H9 (cell line): ENCODE measurements at regions not wholly inside any gene's neighbourhood (a gene's known extent, or its start where the extent isn't known, plus 50 kb on each side); places are given as distances from the start of the nearest gene placed in this dataset.

Experiments used
- DNase-seq: peaks from one replicate; pipeline ENCODE4 v3.0.0-alpha.2; 2017
- H2AFZ ChIP-seq: one replicate; pipeline ENCODE4 v1.6.1; 2013; ENCODE audit warnings: mild to moderate bottlenecking, low read length, control low read depth, moderate library complexity
- H2AK5ac ChIP-seq: 2 replicates; pipeline ENCODE4 v1.6.1; 2013; ENCODE audit warnings: low read length, control low read depth, mixed read lengths; ENCODE audit not compliant: insufficient read length
- H2BK120ac ChIP-seq: one replicate; pipeline ENCODE4 v1.6.1; 2013; ENCODE audit warnings: low read depth, mild to moderate bottlenecking, low read length, control low read depth, inconsistent platforms; ENCODE audit not compliant: poor library complexity, severe bottlenecking
- H2BK12ac ChIP-seq: 2 replicates; pipeline ENCODE4 v1.6.1; 2013; ENCODE audit warnings: low read length, control low read depth, mixed read lengths, low read depth; ENCODE audit not compliant: insufficient read length
- H2BK15ac ChIP-seq: 2 replicates; pipeline ENCODE4 v1.6.1; 2013; ENCODE audit warnings: low read depth, low read length, control low read depth
- H2BK20ac ChIP-seq: one replicate; pipeline ENCODE4 v1.6.1; 2013; ENCODE audit warnings: low read depth, mild to moderate bottlenecking, low read length, control low read depth, inconsistent platforms; ENCODE audit not compliant: poor library complexity, severe bottlenecking
- H2BK5ac ChIP-seq: 2 replicates; pipeline ENCODE4 v1.6.1; 2013; ENCODE audit warnings: low read length, control low read depth, mixed read lengths; ENCODE audit not compliant: insufficient read length
- H3K14ac ChIP-seq: 2 replicates; pipeline ENCODE4 v1.6.1; 2013; ENCODE audit warnings: low read length, control low read depth; ENCODE audit not compliant: insufficient read depth
- H3K18ac ChIP-seq: 2 replicates; pipeline ENCODE4 v1.6.1; 2013; ENCODE audit warnings: low read depth, mild to moderate bottlenecking, mixed read lengths, low read length, control low read depth; ENCODE audit not compliant: insufficient read length
- H3K23ac ChIP-seq: 2 replicates; pipeline ENCODE4 v1.6.1; 2013; ENCODE audit warnings: low read length, control low read depth, mixed read lengths, low read depth; ENCODE audit not compliant: insufficient read length
- H3K23me2 ChIP-seq: 2 replicates; pipeline ENCODE4 v1.6.1; 2013; ENCODE audit warnings: low read depth, mild to moderate bottlenecking, mixed read lengths, low read length, control low read depth; ENCODE audit not compliant: insufficient read length, poor library complexity, severe bottlenecking
- H3K27ac ChIP-seq: 2 replicates; pipeline ENCODE4 v1.5.1; 2013; ENCODE audit warnings: low read length, control low read depth, mixed read lengths, low read depth; ENCODE audit not compliant: insufficient read length
- H3K27me3 ChIP-seq: 2 replicates; pipeline ENCODE4 v1.6.1; 2013; ENCODE audit warnings: low read length, control low read depth, inconsistent platforms; ENCODE audit not compliant: insufficient read depth
- H3K4ac ChIP-seq: 2 replicates; pipeline ENCODE4 v1.6.1; 2013; ENCODE audit warnings: low read depth, mild to moderate bottlenecking, control low read depth, inconsistent platforms, low read length, moderate library complexity
- H3K4me1 ChIP-seq: 2 replicates; pipeline ENCODE4 v1.6.1; 2013; ENCODE audit warnings: low read length, control low read depth, inconsistent platforms; ENCODE audit not compliant: insufficient read depth
- H3K4me2 ChIP-seq: 2 replicates; pipeline ENCODE4 v1.6.1; 2013; ENCODE audit warnings: low read length, control low read depth, mixed read lengths; ENCODE audit not compliant: insufficient read length, insufficient read depth
- H3K56ac ChIP-seq: 2 replicates; pipeline ENCODE4 v1.6.1; 2013; ENCODE audit warnings: low read depth, mild to moderate bottlenecking, mixed read lengths, low read length, control low read depth; ENCODE audit not compliant: insufficient read length
- H3K79me1 ChIP-seq: 2 replicates; pipeline ENCODE4 v1.6.1; 2013; ENCODE audit warnings: low read depth, mild to moderate bottlenecking, moderate library complexity, low read length, control low read depth, inconsistent platforms; ENCODE audit not compliant: insufficient read depth, poor library complexity, severe bottlenecking
- H3K79me2 ChIP-seq: 2 replicates; pipeline ENCODE4 v1.6.1; 2013; ENCODE audit warnings: low read length, control low read depth, inconsistent platforms; ENCODE audit not compliant: insufficient read depth
- H3K9ac ChIP-seq: 2 replicates; pipeline ENCODE4 v1.6.1; 2013; ENCODE audit warnings: low read length, control low read depth, mixed read lengths; ENCODE audit not compliant: insufficient read length; ENCODE audit errors: extremely low read depth
- H3K9me3 ChIP-seq: one replicate; pipeline ENCODE4 v1.6.1; 2013; ENCODE audit warnings: low read depth, low read length, inconsistent platforms; ENCODE audit not compliant: control insufficient read depth
- H3T11ph ChIP-seq: one replicate; pipeline ENCODE4 v1.6.1; 2013; ENCODE audit warnings: mild to moderate bottlenecking, low read length, control low read depth, inconsistent platforms
- H4K20me1 ChIP-seq: one replicate; pipeline ENCODE4 v1.6.1; 2013; ENCODE audit not compliant: control insufficient read depth, insufficient read length, insufficient read depth
- H4K5ac ChIP-seq: 2 replicates; pipeline ENCODE4 v1.6.1; 2013; ENCODE audit warnings: low read depth, mild to moderate bottlenecking, mixed read lengths, low read length, control low read depth; ENCODE audit not compliant: insufficient read length
- H4K8ac ChIP-seq: replicated peaks from 2 replicates; pipeline ENCODE4 v1.6.1; 2013; ENCODE audit warnings: low read length, control low read depth, mixed read lengths, low read depth; ENCODE audit not compliant: insufficient read length
- H4K91ac ChIP-seq: 2 replicates; pipeline ENCODE4 v1.6.1; 2013; ENCODE audit warnings: low read depth, mild to moderate bottlenecking, moderate library complexity, mixed read lengths, low read length, control low read depth; ENCODE audit not compliant: insufficient read length
- H3K27ac Mint-ChIP-seq, 3 experiments: 2 replicates in 2 of 3; 3 replicates in 1 of 3; pipeline ENCODE4 v1.8.0; 2020 to 2021; ENCODE audit warnings: mixed read lengths in 3 of 3, mild to moderate bottlenecking in 1 of 3, moderate library complexity in 1 of 3
- H3K27me3 Mint-ChIP-seq: 2 replicates; pipeline ENCODE4 v1.8.0; 2021; ENCODE audit warnings: low read depth, mild to moderate bottlenecking, moderate library complexity, mixed read lengths
- H3K36me3 Mint-ChIP-seq, 3 experiments: 2 replicates in 2 of 3; 3 replicates in 1 of 3; pipeline ENCODE4 v1.8.0; 2020 to 2021; ENCODE audit warnings: low read depth in 3 of 3, mixed read lengths in 3 of 3; ENCODE audit not compliant: insufficient read depth in 1 of 3
- H3K4me1 Mint-ChIP-seq, 2 experiments: 2 replicates each; pipeline ENCODE4 v1.8.0; 2020; ENCODE audit warnings: mixed read lengths in 2 of 2
- H3K4me3 Mint-ChIP-seq, 2 experiments: 2 replicates in 1 of 2; 3 replicates in 1 of 2; pipeline ENCODE4 v1.8.0; 2020 to 2021; ENCODE audit warnings: mild to moderate bottlenecking in 2 of 2, mixed read lengths in 2 of 2, moderate library complexity in 1 of 2
- H3K9me3 Mint-ChIP-seq, 2 experiments: 2 replicates in 1 of 2; 3 replicates in 1 of 2; pipeline ENCODE4 v1.8.0; 2020; ENCODE audit warnings: mild to moderate bottlenecking in 2 of 2, mixed read lengths in 2 of 2, moderate library complexity in 1 of 2
- WGBS: extraction: QIAGEN DNeasy Blood & Tissue Kit; methylation state at CpG from one replicate; pipeline ENCODE4 v1.1.7; 2013; ENCODE audit warnings: missing lambda C conversion rate, low lambda C conversion rate, mixed read lengths; ENCODE audit not compliant: insufficient read length; ENCODE audit errors: extremely low coverage; 5-methylcytosine and 5-hydroxymethylcytosine counted together
- TF ChIP-seq, protein P1 (sequence below): fragments of 200-600 bp; sonication (generic); conservative IDR thresholded peaks from 3 replicates; pipeline ENCODE4 v1.8.0; 2021; ENCODE audit warnings: antibody characterized with exemption, mild to moderate bottlenecking

DNA sequence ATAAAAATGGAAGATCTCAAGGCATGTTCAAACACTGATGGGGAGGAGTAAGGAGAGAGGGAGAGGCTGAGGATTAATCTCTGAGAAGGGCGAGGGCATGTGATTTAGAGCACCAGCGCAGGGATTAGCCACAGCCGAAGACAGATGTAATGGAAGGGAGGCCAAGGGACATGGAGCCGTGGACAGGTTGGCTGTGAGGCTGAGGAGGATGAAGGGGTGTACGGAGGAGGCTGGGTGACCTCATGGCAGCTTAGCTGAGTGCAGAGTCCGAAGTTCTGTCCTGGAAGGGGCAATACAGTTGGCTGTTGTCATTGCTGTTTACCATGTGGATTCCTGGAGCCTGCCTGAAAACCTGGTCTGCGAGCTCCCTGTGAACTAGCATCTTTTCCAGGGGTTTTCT lies 342.8 kb downstream of the RPS6KC1 start:
- no peak overlapping the region for H3K27ac Mint-ChIP-seq
- DNase-seq: no peak
- 0 out of 7 replicates have a peak, but pooled peaks cover 0 to 4% (median 0%) of the 10 kb centered on the region in 3 experiments for H3K36me3 Mint-ChIP-seq
- Histone ChIP-seq H4K20me1 (no peaks in the 10 kb centered on the region), H3K4me2 (no peak overlapping the region), H4K5ac (no peak overlapping the region), H3T11ph (no peak overlapping the region), H4K8ac (no peak overlapping the region), H3K27me3 (no peaks in the 10 kb centered on the region), H3K9me3 (no peaks in the 10 kb centered on the region), H3K56ac (no peak overlapping the region), H3K9ac (no peak overlapping the region), H2BK5ac (no peak overlapping the region), H3K14ac (no peak overlapping the region), H2BK120ac (no peak overlapping the region), H3K4me1 (no peaks in the 10 kb centered on the region), H2AK5ac (no peak overlapping the region), H2BK20ac (no peak overlapping the region), H3K18ac (no peak overlapping the region), H2AFZ (no peak overlapping the region), H2BK12ac (no peak overlapping the region), H3K23ac (no peak overlapping the region), H3K79me1 (no peaks in the 10 kb centered on the region), H4K91ac (no peak overlapping the region), H3K23me2 (no peaks in the 10 kb centered on the region), H3K27ac (no peak overlapping the region), H3K4ac (no peak overlapping the region), H3K79me2 (no peaks in the 10 kb centered on the region), H2BK15ac (no peak overlapping the region)
- no CpG with 5 or more reads among the region's 7 CpGs for WGBS
- peaks cover 7 to 9% of the 10 kb centered on the region in 2 experiments for H3K4me1 Mint-ChIP-seq
- H3K27me3 Mint-ChIP-seq: peaks cover 3% of the 10 kb centered on the region
- no peaks in the 10 kb centered on the region for H3K9me3 Mint-ChIP-seq
- TF ChIP-seq, protein P1, sequence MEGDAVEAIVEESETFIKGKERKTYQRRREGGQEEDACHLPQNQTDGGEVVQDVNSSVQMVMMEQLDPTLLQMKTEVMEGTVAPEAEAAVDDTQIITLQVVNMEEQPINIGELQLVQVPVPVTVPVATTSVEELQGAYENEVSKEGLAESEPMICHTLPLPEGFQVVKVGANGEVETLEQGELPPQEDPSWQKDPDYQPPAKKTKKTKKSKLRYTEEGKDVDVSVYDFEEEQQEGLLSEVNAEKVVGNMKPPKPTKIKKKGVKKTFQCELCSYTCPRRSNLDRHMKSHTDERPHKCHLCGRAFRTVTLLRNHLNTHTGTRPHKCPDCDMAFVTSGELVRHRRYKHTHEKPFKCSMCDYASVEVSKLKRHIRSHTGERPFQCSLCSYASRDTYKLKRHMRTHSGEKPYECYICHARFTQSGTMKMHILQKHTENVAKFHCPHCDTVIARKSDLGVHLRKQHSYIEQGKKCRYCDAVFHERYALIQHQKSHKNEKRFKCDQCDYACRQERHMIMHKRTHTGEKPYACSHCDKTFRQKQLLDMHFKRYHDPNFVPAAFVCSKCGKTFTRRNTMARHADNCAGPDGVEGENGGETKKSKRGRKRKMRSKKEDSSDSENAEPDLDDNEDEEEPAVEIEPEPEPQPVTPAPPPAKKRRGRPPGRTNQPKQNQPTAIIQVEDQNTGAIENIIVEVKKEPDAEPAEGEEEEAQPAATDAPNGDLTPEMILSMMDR: no peak
- no peak overlapping the region for H3K4me3 Mint-ChIP-seq
